ENCODE measurements at regions not wholly inside any gene's neighbourhood (a gene's known extent, or its start where the extent isn't known, plus 50 kb on each side); places are given as distances from the start of the nearest gene placed in this dataset.

DNA sequence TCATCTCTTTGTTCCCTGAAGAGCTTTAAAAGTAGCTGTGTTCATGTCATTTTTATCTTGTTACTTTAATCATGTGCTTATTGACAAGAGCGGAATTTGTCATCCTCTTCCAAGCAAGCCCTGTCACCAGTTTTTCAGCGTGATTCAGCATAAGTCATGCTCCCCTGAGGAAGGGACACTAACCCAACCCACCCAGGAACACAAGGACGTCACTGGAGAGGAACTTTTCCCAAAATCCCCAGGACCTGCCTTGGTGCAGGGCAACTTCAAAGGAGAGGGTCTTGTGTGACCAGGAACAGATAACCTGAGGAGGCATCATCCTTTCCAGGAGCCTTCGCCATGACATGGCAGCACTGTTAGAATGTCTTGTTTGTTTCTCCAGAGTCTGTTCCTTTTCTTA lies 107.1 kb upstream of the DIO3 start:
- H3K36me3 ChIP-seq (ENCODE audit: control insufficient read depth, insufficient read depth, low read length): no peaks in the 10 kb centered on the region
- no peak overlapping the region for H4K91ac ChIP-seq (ENCODE audit: insufficient read depth, low read depth, low read length)
- POLR2A ChIA-PET (ENCODE audit: unreplicated experiment): no interaction called here
- TF ChIP-seq MAZ (IDR thresholded peaks at IDR 0.05; ENCODE audit: borderline replicate concordance, low read depth, low read length) (no peak), NFE2L2 (IDR thresholded peaks at IDR 0.05; ENCODE audit: low read depth, low read length) (no peak)
- TF ChIP-seq, protein P1, sequence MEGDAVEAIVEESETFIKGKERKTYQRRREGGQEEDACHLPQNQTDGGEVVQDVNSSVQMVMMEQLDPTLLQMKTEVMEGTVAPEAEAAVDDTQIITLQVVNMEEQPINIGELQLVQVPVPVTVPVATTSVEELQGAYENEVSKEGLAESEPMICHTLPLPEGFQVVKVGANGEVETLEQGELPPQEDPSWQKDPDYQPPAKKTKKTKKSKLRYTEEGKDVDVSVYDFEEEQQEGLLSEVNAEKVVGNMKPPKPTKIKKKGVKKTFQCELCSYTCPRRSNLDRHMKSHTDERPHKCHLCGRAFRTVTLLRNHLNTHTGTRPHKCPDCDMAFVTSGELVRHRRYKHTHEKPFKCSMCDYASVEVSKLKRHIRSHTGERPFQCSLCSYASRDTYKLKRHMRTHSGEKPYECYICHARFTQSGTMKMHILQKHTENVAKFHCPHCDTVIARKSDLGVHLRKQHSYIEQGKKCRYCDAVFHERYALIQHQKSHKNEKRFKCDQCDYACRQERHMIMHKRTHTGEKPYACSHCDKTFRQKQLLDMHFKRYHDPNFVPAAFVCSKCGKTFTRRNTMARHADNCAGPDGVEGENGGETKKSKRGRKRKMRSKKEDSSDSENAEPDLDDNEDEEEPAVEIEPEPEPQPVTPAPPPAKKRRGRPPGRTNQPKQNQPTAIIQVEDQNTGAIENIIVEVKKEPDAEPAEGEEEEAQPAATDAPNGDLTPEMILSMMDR (conservative IDR thresholded peaks at IDR 0.05; ENCODE audit: low read depth, low read length): no peak
- no peak overlapping the region for H4K5ac ChIP-seq (ENCODE audit: low read depth, low read length)
- no peak overlapping the region for H2BK15ac ChIP-seq (ENCODE audit: low read depth, low read length)
- intact Hi-C loops (cut with micrococcal nuclease) (no loop called here), dilution Hi-C loops (cut with HindIII; ENCODE audit: low sequenced_read_pairs, unreplicated experiment) (no loop called here), in situ Hi-C loops (cut with MboI; ENCODE audit: low sequenced_read_pairs) (no loop called here)
- no peak overlapping the region for H3K4me2 ChIP-seq (ENCODE audit: low read depth, low read length)
- DNase-seq (no peak), ATAC-seq (ENCODE audit: low read depth) (no peak)
- H3K4me3 ChIP-seq (ENCODE audit: insufficient read depth, low read depth, low read length): no peak overlapping the region
- 0 out of 2 replicates have a peak, but pooled peaks cover 4% of the 10 kb centered on the region for H3K9me3 ChIP-seq (ENCODE audit: control insufficient read depth, insufficient read depth, low read length)
- H2BK120ac ChIP-seq (ENCODE audit: low read depth, low read length): no peak overlapping the region
- H3K79me1 ChIP-seq (ENCODE audit: low read depth in 1 of 2, low read length in 2 of 2): no peaks in the 10 kb centered on the region
- no peaks in the 10 kb centered on the region for H3K9me1 ChIP-seq (ENCODE audit: insufficient read depth, low read length)
- CTCF ChIA-PET: no interaction called here
- no peak overlapping the region for H3K4ac ChIP-seq (ENCODE audit: low read depth, low read length)
- no peak overlapping the region for H2BK20ac ChIP-seq (ENCODE audit: low read depth, low read length)
- 83% methylated on average over 1 of the region's 4 CpGs; no CpG with 5 or more reads in 1 of the 2 experiments for WGBS, 2 experiments (ENCODE audit: extremely low coverage in 2 of 2, insufficient read length in 1 of 2)
- no peak overlapping the region for H2AK9ac ChIP-seq (replicated peaks; ENCODE audit: low read depth, low read length, poor library complexity)
- no TSS peak for BruUV-seq (replicated peaks)
- no peak overlapping the region for H3K14ac ChIP-seq (replicated peaks; ENCODE audit: low read depth, low read length)
- no peak overlapping the region for H3K9ac ChIP-seq (ENCODE audit: low read depth, low read length)
- no peak overlapping the region for H3K27ac ChIP-seq (ENCODE audit: insufficient read depth, low read length)
- no peak overlapping the region for H4K8ac ChIP-seq (ENCODE audit: low read depth in 2 of 2, low read length in 2 of 2)
- no peak overlapping the region for H3K56ac ChIP-seq (ENCODE audit: extremely low read depth, insufficient read depth, low read length)
- peaks cover 34% of the 10 kb centered on the region for H3K27me3 ChIP-seq (ENCODE audit: control insufficient read depth, insufficient read depth, low read length)
- peaks cover 2% of the 10 kb centered on the region; the same call in 1 of the 2 replicates for H3K4me1 ChIP-seq (ENCODE audit: control insufficient read depth, insufficient read depth, low read length)
- H2AK5ac ChIP-seq (ENCODE audit: low read depth, low read length): no peak overlapping the region
- H3K18ac ChIP-seq (ENCODE audit: low read depth, low read length): no peak overlapping the region
- no peak overlapping the region for H2AFZ ChIP-seq (replicated peaks; ENCODE audit: low read length, poor library complexity)
- H3K23ac ChIP-seq (ENCODE audit: low read depth, low read length): no peak overlapping the region
- H2BK5ac ChIP-seq (ENCODE audit: low read depth, low read length, poor library complexity, severe bottlenecking): no peak overlapping the region
- H4K20me1 ChIP-seq (ENCODE audit: insufficient read depth, low read length): no peaks in the 10 kb centered on the region
